Body of pancreas (tissue), 4 donors: ENCODE measurements at regions not wholly inside any gene's neighbourhood (a gene's known extent, or its start where the extent isn't known, plus 50 kb on each side); places are given as distances from the start of the nearest gene placed in this dataset.

Experiments used
- POLR2A ChIP-seq, 3 donors: fragments of 450-650 bp; IDR thresholded peaks; one replicate each; pipeline ENCODE4 v1.6.1; 2016; ENCODE audit warnings: antibody characterized with exemption in 3 of 3, mild to moderate bottlenecking in 2 of 3
- TF ChIP-seq, protein P1 (sequence below), 7 experiments: fragments of 450-650 bp in 4 of 7; fragments of 200-600 bp in 3 of 7; sonication (generic) in 3 of 7; IDR thresholded peaks; one replicate each; pipeline ENCODE4 v1.5.1; 2016 to 2019; ENCODE audit warnings: antibody characterized with exemption in 7 of 7

- no peak for TF ChIP-seq POLR2A (IDR thresholded peaks at IDR 0.05)
- TF ChIP-seq, protein P1, sequence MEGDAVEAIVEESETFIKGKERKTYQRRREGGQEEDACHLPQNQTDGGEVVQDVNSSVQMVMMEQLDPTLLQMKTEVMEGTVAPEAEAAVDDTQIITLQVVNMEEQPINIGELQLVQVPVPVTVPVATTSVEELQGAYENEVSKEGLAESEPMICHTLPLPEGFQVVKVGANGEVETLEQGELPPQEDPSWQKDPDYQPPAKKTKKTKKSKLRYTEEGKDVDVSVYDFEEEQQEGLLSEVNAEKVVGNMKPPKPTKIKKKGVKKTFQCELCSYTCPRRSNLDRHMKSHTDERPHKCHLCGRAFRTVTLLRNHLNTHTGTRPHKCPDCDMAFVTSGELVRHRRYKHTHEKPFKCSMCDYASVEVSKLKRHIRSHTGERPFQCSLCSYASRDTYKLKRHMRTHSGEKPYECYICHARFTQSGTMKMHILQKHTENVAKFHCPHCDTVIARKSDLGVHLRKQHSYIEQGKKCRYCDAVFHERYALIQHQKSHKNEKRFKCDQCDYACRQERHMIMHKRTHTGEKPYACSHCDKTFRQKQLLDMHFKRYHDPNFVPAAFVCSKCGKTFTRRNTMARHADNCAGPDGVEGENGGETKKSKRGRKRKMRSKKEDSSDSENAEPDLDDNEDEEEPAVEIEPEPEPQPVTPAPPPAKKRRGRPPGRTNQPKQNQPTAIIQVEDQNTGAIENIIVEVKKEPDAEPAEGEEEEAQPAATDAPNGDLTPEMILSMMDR (IDR thresholded peaks at IDR 0.05) = no peak
These were observed 558.7 kb upstream of the NECTIN3 start for GRCh38 chr3:110512961-110513360.
